GM21576 (cell line): ENCODE measurements at regions not wholly inside any gene's neighbourhood (a gene's known extent, or its start where the extent isn't known, plus 50 kb on each side); places are given as distances from the start of the nearest gene placed in this dataset.

Source experiments
- ATAC-seq: cut with Tn5 transposase; IDR thresholded peaks from one replicate; pipeline ENCODE4 v1.9.1; 2021; ENCODE audit warnings: mild to moderate bottlenecking, moderate library complexity; ENCODE audit not compliant: unreplicated experiment

DNA sequence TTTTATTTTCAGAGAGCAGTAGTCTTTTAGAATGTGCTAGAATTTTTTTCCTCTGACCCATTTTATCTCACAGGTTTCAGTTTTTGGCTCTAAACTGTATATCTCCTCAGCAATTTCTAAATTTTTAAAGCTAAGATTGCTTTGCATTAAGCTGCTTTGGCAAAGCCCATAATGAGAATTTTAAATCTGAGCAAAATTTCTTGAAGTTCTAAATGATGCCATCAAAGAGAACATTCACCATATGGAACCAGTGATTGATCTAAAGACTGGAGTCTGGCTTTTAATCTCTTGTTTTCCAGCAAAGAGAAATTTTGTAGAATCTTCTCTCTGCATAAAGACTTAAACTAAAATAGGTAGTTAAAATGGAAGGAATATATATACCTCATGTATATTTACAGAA, 313.6 kb downstream of the TBC1D32 start:
- no peak for ATAC-seq

GRCh38 chr6:121008553-121008952, 325.7 kb downstream of the TBC1D32 start:
- ATAC-seq, result no peak

GRCh38 chr6:121006024-121006423, 328.3 kb downstream of the TBC1D32 start:
- no peak for ATAC-seq

DNA sequence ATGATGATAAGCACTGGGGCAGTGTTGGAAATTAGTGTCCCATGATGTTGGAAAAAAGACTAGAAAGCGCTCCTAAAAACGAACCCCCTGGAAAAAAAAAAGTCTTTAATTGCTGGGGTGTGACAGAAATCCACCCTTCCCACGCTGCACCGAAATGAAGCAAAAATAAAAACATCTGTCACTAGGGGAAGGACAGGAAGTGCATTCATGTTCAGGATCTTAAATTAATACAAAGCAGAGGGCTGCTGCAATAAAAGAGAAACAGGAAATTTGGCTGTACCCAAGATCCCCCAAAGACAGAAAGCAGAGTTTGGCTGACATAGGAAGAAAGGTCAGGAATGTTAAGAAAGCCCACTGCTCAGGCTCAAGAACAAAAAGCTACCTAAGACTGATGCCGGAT, 333.9 kb downstream of the TBC1D32 start:
- no peak for ATAC-seq

GRCh38 chr6:120996340-120996739, 337.9 kb downstream of the TBC1D32 start:
- no peak for ATAC-seq

- no peak for ATAC-seq
Measured at GRCh38 chr6:120994573-120994967, 339.7 kb downstream of the TBC1D32 start.

- ATAC-seq, result no peak
Measured at GRCh38 chr6:120993929-120994572, 340.2 kb downstream of the TBC1D32 start.

- ATAC-seq, result no peak
Measured at GRCh38 chr6:120992257-120992656, 342.0 kb downstream of the TBC1D32 start.

DNA sequence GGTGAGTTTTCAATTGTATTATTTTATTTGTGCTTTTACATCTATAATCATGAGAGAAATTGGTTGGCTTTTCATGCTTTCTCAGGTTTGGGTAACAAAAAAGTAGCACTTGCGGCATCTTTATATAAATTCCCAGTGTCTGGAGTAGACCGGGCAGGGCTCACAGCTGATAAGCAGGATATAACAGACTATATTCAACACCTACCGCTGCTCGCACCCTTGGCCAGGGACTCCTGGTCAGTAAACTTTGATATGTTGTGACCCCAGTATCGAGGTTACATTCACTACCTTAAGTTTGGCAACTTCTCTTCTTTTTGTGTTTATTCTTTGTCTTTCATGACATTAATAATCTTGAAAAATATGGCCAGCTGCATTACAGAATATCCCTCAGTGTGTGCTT, 343.4 kb downstream of the TBC1D32 start:
- ATAC-seq, result no peak

DNA sequence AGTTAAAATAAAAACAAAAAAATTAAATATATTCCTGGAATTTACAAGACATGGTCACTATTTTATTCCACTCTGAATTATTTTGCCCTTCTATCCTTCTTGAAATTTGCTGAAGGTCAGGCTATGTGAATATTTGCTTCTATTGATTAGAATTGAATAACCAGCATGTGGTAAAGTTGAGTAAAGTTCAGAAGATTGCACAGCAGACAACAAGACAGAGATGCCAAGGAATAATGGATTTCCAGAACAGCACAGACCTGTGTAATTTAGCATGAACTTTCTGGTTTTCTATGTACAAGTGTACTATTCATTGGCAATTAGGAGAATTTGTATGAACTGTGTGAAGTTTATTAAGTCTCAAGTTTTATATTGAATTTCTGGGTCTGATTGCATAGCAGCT, 352.4 kb downstream of the TBC1D32 start:
- ATAC-seq, result no peak

DNA sequence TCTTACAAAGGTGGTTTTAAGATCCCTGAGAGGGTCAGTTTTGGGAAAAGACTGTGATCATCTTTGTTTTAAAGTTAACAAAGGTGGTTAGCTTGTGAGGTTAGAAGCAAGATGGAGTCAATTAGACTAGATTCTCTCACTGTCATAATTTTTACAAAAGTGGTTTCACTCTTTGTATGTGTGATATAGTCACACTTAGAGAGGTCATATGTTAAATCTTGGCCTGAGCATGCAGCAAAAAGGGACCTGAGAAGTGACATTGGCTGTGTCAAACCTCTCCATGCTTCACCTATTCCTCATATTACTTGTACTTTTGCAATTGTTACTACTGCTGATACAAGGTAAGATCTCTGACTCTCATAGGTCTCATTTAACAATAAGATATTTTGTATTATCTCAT, 368.0 kb downstream of the TBC1D32 start:
- ATAC-seq, result peak; percentile 39

DNA sequence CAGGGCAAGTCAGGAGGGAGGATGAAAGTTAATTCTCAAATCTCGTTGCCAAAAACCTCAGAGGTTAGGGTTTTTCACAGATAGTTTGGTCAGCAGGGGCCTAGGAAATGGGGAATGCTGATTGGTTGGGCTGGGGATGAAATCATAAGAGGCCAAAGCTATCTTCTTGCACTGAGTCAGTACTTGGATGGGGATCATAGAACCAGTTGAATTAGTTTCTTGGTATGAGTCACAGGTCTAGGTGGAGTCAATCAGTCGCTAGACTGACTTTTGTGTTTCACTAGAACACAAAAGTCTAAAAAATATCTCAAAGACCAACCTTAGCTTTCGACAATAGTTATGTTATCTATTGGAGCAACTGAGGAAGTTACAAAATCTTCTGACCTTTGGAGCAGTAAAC, 368.5 kb downstream of the TBC1D32 start:
- ATAC-seq, result peak; percentile 67

GRCh38 chr6:120960761-120961160, 373.5 kb downstream of the TBC1D32 start:
- no peak for ATAC-seq

- ATAC-seq, result no peak
Measured at GRCh38 chr6:120954111-120954510, 380.2 kb downstream of the TBC1D32 start.

DNA sequence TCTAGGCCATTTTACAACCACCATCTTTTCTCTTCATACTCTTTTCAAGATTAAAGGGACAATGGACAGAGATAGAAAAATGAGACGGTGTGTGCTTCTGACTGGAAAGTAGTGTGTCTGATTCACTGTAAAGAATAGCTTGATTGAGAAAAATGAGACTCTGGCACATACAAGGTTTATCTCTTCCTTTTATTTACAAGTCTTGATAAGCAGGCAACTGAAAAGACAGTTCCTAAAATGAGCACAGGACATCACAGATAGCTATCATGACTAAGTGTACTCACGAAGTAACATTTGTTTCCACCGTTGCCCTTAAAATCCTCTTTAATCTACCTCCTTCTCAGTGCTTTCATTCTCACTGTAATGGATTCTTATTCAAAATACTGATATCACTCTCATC, 383.0 kb downstream of the TBC1D32 start:
- no peak for ATAC-seq

DNA sequence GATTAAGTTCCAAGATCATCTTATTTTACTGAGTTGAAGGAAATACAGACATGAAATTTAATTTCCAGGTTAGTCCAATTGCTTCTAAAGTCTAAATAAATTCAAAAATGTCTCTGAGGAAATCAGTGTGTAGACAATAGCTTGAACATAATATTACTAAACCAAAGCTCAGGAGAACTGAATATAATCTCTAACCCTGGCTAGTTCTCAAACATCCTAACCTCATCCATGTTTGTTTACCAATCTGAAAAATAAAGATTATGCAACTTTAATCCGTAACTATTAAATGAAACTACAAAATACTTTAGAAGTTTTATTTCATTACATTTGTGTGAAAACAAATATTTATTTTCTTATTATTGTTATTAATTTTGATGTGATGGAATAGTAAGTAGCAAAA, 387.2 kb downstream of the TBC1D32 start:
- no peak for ATAC-seq

DNA sequence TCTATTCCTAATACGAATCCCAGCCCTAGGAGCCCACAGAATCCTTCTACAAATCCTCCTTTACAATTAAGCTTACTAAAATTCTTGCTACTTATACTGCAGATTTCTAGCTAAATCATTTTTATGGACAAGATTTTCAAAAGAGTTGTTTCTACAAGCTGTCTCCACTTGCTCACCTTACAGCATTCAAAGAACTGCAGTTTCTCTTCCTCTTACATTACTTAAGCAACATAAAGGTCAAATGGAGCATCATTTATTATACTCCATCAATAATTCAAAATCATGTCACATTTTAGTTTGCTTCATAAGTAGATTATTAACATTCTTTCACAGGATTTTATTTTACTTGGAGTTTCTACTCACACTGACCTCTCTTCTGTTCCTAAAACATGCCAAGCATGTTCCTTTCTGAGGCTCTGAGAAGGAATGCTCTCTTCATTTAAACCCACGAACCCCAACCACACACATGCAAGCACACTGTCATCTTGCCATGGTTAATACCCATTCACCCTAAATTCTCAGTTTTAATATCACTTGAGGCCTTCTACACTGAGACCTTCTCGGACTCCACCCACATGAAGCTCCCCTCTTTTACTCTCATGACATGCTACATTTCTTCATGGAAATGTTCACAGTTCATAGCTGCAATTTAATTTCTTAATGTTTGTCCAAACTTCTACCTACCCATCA, 388.2 kb downstream of the TBC1D32 start:
- peak; percentile 73 for ATAC-seq

DNA sequence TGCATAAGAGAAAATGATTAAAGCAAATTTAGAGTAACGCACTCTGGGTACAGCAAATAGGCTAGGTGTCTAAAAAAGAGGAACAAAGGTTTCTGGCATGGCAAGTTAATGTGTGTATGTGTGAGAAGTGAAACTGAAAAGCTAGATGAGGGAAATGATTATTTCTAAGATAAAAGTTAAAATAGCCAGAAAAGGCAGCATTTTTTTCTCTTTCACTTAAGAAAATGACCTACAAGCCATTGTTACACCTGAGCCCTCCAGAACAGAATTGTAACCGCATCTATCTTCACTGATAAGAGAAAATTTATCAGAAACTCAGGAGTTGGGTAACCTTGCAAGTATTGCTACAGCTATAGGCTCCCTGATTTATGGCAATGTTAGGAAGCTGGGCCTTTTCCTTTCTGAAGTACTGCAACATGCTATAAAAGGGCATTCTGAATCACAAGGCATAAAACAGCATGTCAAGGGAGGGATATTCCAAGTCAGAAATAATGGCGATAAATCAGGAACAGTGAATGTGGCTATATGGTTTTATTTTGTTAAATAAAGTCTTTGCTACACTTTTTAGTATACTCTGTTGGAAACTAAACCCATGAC, 395.3 kb downstream of the TBC1D32 start:
- ATAC-seq, result peak; percentile 98

- peak; percentile 36 for ATAC-seq
Measured at GRCh38 chr6:120938164-120938875, 396.0 kb downstream of the TBC1D32 start.

DNA sequence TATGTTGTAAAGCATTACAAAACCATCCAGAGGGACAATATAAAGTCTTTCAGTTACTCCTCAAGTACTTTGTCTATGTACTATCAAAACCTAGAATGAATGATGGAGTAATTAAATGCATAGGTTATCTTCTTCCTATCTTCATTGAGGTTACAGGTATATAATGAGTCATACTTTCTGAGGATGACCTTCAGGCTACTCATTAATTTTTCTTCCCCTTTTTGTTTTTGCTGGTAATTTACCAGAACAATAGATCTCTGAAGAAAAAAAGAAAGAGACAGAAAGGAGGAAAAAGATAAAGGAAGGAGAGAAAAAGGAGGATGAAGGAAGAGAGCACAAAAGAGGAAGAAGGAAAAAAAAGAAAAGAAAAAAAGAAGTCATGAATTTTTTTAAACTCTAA, 398.4 kb downstream of the TBC1D32 start:
- no peak for ATAC-seq

- ATAC-seq, result no peak
Measured at GRCh38 chr6:120935016-120935415, 399.3 kb downstream of the TBC1D32 start.
